HepG2 (cell line): ENCODE measurements at regions not wholly inside any gene's neighbourhood (a gene's known extent, or its start where the extent isn't known, plus 50 kb on each side); places are given as distances from the start of the nearest gene placed in this dataset.

ENCODE experiments used
- ATAC-seq: fragments of 200-7000 bp; cut with Tn5 transposase; 3 replicates; pipeline ENCODE4 v1.9.1; 2020; ENCODE audit warnings: mild to moderate bottlenecking, moderate library complexity
- BruUV-seq: library from RNA; stranded (reverse); fragments of 400-500 nt; replicated peaks from 2 replicates; lab custom pipeline; 2021; lab: Mats Ljungman, UMichigan
- CTCF ChIA-PET: fragments of 300-600 bp; formaldehyde crosslinking; extraction: SDS; loops from one replicate; lab custom pipeline; 2021; ENCODE audit warnings: low total read pairs, inconsistent platforms, low intra/inter-chr PET ratio; lab: Yijun Ruan, JAX
- POLR2A ChIA-PET: fragments of 350-600 bp; sonication (Branson Sonifier 250); formaldehyde crosslinking; loops from one replicate; lab custom pipeline; 2020; ENCODE audit warnings: antibody characterized with exemption, inconsistent platforms; lab: Yijun Ruan, JAX
- DNase-seq: peaks from one replicate; pipeline ENCODE4 v3.0.0-alpha.2; 2015; ENCODE audit warnings: low spot score
- FAIRE-seq: peaks from 3 replicates; lab custom pipeline; 2011; peaks lifted over from hg19 to GRCh38; lab: Jason Lieb, UNC
- H2AFZ ChIP-seq: one replicate; pipeline ENCODE4 v1.6.1; 2011; ENCODE audit warnings: low read length, inconsistent platforms
- H3K27ac ChIP-seq: fragments of 300-600 bp; 3 replicates; pipeline ENCODE4 v1.8.0; 2011; ENCODE audit warnings: mixed run types, mild to moderate bottlenecking, mixed read lengths, low read length, inconsistent platforms; ENCODE audit not compliant: insufficient read depth; ENCODE audit errors: extremely low read length
- H3K27me3 ChIP-seq, 2 experiments: fragments of 200-600 bp in 1 of 2; 2 replicates in 1 of 2; 3 replicates in 1 of 2; pipeline versions ENCODE4 v1.6.0 to v1.8.0; 2011; ENCODE audit warnings: low read length in 2 of 2, mild to moderate bottlenecking in 2 of 2, moderate library complexity in 2 of 2, inconsistent platforms in 1 of 2; ENCODE audit not compliant: insufficient read depth in 2 of 2, control insufficient read depth in 1 of 2
- H3K36me3 ChIP-seq, 2 experiments: fragments of 200-600 bp in 1 of 2; replicated peaks in 1 of 2; 2 replicates in 1 of 2; 3 replicates in 1 of 2; pipeline versions ENCODE4 v1.5.1 to v1.8.0; 2011; ENCODE audit warnings: low read length in 2 of 2, inconsistent platforms in 1 of 2; ENCODE audit not compliant: insufficient read depth in 2 of 2, control insufficient read depth in 1 of 2
- H3K4me1 ChIP-seq: 2 replicates; pipeline ENCODE4 v1.5.1; 2012; ENCODE audit warnings: low read length, inconsistent platforms; ENCODE audit not compliant: insufficient read depth
- H3K4me2 ChIP-seq: 2 replicates; pipeline ENCODE4 v1.6.0; 2011; ENCODE audit warnings: low read depth, low read length, inconsistent platforms
- H3K4me3 ChIP-seq, 3 experiments: fragments of 200-600 bp in 1 of 3; sonication (generic), shearing (Covaris generic) in 1 of 3; replicated peaks in 1 of 3; 2 replicates each; pipeline ENCODE4 v1.5.1; 2011 to 2016; ENCODE audit warnings: low read length in 3 of 3, inconsistent platforms in 2 of 3, low read depth in 2 of 3, mild to moderate bottlenecking in 2 of 3, control low read depth in 1 of 3, mixed read lengths in 1 of 3; ENCODE audit not compliant: insufficient read depth in 1 of 3
- H3K79me2 ChIP-seq: one replicate; pipeline ENCODE4 v1.6.1; 2011; ENCODE audit warnings: low read length, inconsistent platforms; ENCODE audit not compliant: insufficient read depth
- H3K9ac ChIP-seq: 2 replicates; pipeline ENCODE4 v1.6.0; 2011; ENCODE audit warnings: mild to moderate bottlenecking, low read depth, low read length, inconsistent platforms; ENCODE audit not compliant: insufficient read depth
- H3K9me3 ChIP-seq: 2 replicates; pipeline ENCODE4 v1.5.1; 2012; ENCODE audit warnings: mild to moderate bottlenecking, low read length
- H4K20me1 ChIP-seq: 2 replicates; pipeline ENCODE4 v1.6.0; 2011; ENCODE audit warnings: inconsistent platforms, mild to moderate bottlenecking, low read length, moderate library complexity; ENCODE audit not compliant: insufficient read depth
- DNMT1 ChIP-seq: sonication (generic); formaldehyde crosslinking; IDR thresholded peaks from 2 replicates; pipeline ENCODE4 v1.5.1; 2020; ENCODE audit warnings: mild to moderate bottlenecking, missing genetic modification reagents
- EED ChIP-seq: sonication (generic); formaldehyde crosslinking; IDR thresholded peaks from 2 replicates; pipeline ENCODE4 v1.5.0; 2020; ENCODE audit warnings: mild to moderate bottlenecking, missing genetic modification reagents
- HNF1B ChIP-seq: sonication (generic); formaldehyde crosslinking; IDR thresholded peaks from 2 replicates; pipeline ENCODE4 v1.5.1; 2020; ENCODE audit warnings: mild to moderate bottlenecking, moderate library complexity, missing genetic modification reagents
- IKZF1 ChIP-seq: fragments of 450-650 bp; IDR thresholded peaks from 2 replicates; pipeline ENCODE4 v1.7.1; 2016
- KLF9 ChIP-seq: IDR thresholded peaks from 2 replicates; pipeline ENCODE4 v1.6.1; 2016; ENCODE audit warnings: low read depth
- PBX2 ChIP-seq: IDR thresholded peaks from 2 replicates; pipeline ENCODE4 v1.6.1; 2016; ENCODE audit warnings: control low read depth
- SNAPC2 ChIP-seq: sonication (generic); formaldehyde crosslinking; IDR thresholded peaks from 2 replicates; pipeline ENCODE4 v1.8.1; 2022; ENCODE audit warnings: mild to moderate bottlenecking, missing genetic modification reagents
- SP4 ChIP-seq: sonication (generic); formaldehyde crosslinking; IDR thresholded peaks from 2 replicates; pipeline ENCODE4 v1.8.1; 2023; ENCODE audit warnings: mild to moderate bottlenecking, missing genetic modification reagents
- YEATS4 ChIP-seq: sonication (generic); formaldehyde crosslinking; IDR thresholded peaks from 2 replicates; pipeline ENCODE4 v1.4.0; 2020; ENCODE audit warnings: missing genetic modification reagents, borderline replicate concordance
- ZNF557 ChIP-seq: sonication (generic); formaldehyde crosslinking; IDR thresholded peaks from 2 replicates; pipeline ENCODE4 v1.4.0; 2020; ENCODE audit warnings: missing genetic modification reagents
- ZNF569 ChIP-seq: sonication (generic); formaldehyde crosslinking; IDR thresholded peaks from 2 replicates; pipeline ENCODE4 v1.5.0; 2020; ENCODE audit warnings: mild to moderate bottlenecking, missing genetic modification reagents, moderate library complexity, borderline replicate concordance
- ZNF879 ChIP-seq: sonication (generic); formaldehyde crosslinking; IDR thresholded peaks from 2 replicates; pipeline ENCODE4 v1.8.1; 2023; ENCODE audit warnings: missing genetic modification reagents
- WGBS: methylation state at CpG from one replicate; pipeline ENCODE4 v1.1.6; 2017; ENCODE audit warnings: low lambda C conversion rate; 5-methylcytosine and 5-hydroxymethylcytosine counted together
- in situ Hi-C: cut with HindIII; loops from 2 replicates; pipeline ENCODE4 v1.10.0; 2017; ENCODE audit warnings: low pct_unique_long_range_greater_than_20kb; ENCODE audit not compliant: extremely low pct_ligation_motif_present
- intact Hi-C: fragments of 100-400 bp; cut with micrococcal nuclease; formaldehyde crosslinking; loops from one replicate; pipeline ENCODE4 v1.10.0; 2022; ENCODE audit not compliant: unreplicated experiment
- TF ChIP-seq, protein P1 (sequence below): sonication (generic); formaldehyde crosslinking; IDR thresholded peaks from 2 replicates; pipeline ENCODE4 v1.4.0; 2020; ENCODE audit warnings: mild to moderate bottlenecking, missing genetic modification reagents
- TF ChIP-seq, protein P2 (sequence below): sonication (generic); formaldehyde crosslinking; IDR thresholded peaks from 2 replicates; pipeline ENCODE4 v1.5.0; 2020; ENCODE audit warnings: mild to moderate bottlenecking, missing genetic modification reagents, borderline replicate concordance
- TF ChIP-seq, protein P3 (sequence below): sonication (generic); formaldehyde crosslinking; IDR thresholded peaks from 2 replicates; pipeline ENCODE4 v1.4.0; 2020; ENCODE audit warnings: mild to moderate bottlenecking, missing genetic modification reagents

DNA sequence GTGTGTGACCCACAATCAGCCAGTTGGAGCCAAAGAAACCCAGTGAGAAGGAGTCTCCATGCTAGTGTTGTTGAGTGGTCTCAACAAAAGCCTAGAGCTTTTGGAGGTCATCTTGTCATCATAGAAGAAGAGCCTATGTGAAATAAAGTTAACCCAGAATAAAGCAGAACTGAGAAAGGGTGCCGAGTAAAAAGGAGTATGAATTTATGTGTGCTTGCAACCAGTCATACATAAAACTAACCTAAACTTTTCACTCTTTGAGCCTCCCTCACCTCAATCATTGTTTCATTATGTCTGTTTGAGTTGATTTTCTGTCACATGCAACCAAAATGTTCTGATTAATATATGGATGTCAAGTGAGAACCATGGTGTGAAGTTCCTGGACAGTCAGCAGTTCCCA lies 599.3 kb upstream of the ZEB2 start:
- Histone ChIP-seq H3K9ac (no peak overlapping the region), H3K27ac (no peak overlapping the region), H2AFZ (no peak overlapping the region), H3K4me2 (no peak overlapping the region), H4K20me1 (no peaks in the 10 kb centered on the region), H3K9me3 (no peaks in the 10 kb centered on the region), H3K79me2 (no peaks in the 10 kb centered on the region), H3K4me3 (no peak overlapping the region), H3K36me3 (no peaks in the 10 kb centered on the region), H3K27me3 (no peaks in the 10 kb centered on the region), H3K4me1 (no peaks in the 10 kb centered on the region)
- 35% methylated on average over 1 of the region's 1 CpG for WGBS
- no TSS peak for BruUV-seq
- ChIA-PET CTCF (no interaction called here), POLR2A (no interaction called here)
- intact Hi-C loops (no loop called here), in situ Hi-C loops (no loop called here)
- TF ChIP-seq SNAPC2 (CRISPR knock-in tag) (no peak), HNF1B (CRISPR knock-in tag) (no peak), ZNF879 (CRISPR knock-in tag) (no peak), DNMT1 (CRISPR knock-in tag) (no peak), SP4 (CRISPR knock-in tag) (no peak), PBX2 (CRISPR knock-in tag) (no peak), EED (CRISPR knock-in tag) (no peak), YEATS4 (CRISPR knock-in tag) (no peak), ZNF569 (CRISPR knock-in tag) (no peak), IKZF1 (no peak), ZNF557 (CRISPR knock-in tag) (no peak), KLF9 (CRISPR knock-in tag) (no peak)
- TF ChIP-seq, protein P1, sequence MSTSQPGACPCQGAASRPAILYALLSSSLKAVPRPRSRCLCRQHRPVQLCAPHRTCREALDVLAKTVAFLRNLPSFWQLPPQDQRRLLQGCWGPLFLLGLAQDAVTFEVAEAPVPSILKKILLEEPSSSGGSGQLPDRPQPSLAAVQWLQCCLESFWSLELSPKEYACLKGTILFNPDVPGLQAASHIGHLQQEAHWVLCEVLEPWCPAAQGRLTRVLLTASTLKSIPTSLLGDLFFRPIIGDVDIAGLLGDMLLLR, result no peak
- TF ChIP-seq, protein P2, sequence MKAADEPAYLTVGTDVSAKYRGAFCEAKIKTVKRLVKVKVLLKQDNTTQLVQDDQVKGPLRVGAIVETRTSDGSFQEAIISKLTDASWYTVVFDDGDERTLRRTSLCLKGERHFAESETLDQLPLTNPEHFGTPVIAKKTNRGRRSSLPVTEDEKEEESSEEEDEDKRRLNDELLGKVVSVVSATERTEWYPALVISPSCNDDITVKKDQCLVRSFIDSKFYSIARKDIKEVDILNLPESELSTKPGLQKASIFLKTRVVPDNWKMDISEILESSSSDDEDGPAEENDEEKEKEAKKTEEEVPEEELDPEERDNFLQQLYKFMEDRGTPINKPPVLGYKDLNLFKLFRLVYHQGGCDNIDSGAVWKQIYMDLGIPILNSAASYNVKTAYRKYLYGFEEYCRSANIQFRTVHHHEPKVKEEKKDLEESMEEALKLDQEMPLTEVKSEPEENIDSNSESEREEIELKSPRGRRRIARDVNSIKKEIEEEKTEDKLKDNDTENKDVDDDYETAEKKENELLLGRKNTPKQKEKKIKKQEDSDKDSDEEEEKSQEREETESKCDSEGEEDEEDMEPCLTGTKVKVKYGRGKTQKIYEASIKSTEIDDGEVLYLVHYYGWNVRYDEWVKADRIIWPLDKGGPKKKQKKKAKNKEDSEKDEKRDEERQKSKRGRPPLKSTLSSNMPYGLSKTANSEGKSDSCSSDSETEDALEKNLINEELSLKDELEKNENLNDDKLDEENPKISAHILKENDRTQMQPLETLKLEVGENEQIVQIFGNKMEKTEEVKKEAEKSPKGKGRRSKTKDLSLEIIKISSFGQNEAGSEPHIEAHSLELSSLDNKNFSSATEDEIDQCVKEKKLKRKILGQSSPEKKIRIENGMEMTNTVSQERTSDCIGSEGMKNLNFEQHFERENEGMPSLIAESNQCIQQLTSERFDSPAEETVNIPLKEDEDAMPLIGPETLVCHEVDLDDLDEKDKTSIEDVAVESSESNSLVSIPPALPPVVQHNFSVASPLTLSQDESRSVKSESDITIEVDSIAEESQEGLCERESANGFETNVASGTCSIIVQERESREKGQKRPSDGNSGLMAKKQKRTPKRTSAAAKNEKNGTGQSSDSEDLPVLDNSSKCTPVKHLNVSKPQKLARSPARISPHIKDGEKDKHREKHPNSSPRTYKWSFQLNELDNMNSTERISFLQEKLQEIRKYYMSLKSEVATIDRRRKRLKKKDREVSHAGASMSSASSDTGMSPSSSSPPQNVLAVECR (CRISPR knock-in tag), result no peak
- TF ChIP-seq, protein P3, sequence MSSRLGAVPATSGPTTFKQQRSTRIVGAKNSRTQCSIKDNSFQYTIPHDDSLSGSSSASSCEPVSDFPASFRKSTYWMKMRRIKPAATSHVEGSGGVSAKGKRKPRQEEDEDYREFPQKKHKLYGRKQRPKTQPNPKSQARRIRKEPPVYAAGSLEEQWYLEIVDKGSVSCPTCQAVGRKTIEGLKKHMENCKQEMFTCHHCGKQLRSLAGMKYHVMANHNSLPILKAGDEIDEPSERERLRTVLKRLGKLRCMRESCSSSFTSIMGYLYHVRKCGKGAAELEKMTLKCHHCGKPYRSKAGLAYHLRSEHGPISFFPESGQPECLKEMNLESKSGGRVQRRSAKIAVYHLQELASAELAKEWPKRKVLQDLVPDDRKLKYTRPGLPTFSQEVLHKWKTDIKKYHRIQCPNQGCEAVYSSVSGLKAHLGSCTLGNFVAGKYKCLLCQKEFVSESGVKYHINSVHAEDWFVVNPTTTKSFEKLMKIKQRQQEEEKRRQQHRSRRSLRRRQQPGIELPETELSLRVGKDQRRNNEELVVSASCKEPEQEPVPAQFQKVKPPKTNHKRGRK, result no peak
- FAIRE-seq, result no peak
- DNase-seq, result no peak
- ATAC-seq, result no peak
